ENCODE measurements at regions not wholly inside any gene's neighbourhood (a gene's known extent, or its start where the extent isn't known, plus 50 kb on each side); places are given as distances from the start of the nearest gene placed in this dataset.

DNA sequence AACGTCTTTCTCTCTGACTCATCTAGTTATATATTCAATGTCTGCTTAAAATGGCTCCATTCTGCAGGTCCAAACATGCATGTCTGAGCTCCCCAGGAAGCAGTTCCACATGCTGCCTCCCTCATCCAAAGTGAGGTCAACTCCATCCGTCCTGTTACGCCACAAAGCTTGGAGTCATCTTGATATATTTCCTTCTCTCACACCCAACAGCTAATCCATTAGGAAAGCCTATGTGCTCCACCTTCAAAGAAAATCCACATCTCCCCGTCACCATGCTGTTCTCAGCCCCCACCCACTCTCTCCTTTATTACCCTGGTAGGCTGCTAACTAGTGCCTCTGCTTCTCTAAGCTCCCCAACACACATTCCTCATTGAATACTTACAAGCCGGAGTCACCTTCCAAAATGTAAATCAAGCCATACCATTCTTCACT, 130.2 kb upstream of the SYNDIG1 start:
- TF ChIP-seq, protein P1, sequence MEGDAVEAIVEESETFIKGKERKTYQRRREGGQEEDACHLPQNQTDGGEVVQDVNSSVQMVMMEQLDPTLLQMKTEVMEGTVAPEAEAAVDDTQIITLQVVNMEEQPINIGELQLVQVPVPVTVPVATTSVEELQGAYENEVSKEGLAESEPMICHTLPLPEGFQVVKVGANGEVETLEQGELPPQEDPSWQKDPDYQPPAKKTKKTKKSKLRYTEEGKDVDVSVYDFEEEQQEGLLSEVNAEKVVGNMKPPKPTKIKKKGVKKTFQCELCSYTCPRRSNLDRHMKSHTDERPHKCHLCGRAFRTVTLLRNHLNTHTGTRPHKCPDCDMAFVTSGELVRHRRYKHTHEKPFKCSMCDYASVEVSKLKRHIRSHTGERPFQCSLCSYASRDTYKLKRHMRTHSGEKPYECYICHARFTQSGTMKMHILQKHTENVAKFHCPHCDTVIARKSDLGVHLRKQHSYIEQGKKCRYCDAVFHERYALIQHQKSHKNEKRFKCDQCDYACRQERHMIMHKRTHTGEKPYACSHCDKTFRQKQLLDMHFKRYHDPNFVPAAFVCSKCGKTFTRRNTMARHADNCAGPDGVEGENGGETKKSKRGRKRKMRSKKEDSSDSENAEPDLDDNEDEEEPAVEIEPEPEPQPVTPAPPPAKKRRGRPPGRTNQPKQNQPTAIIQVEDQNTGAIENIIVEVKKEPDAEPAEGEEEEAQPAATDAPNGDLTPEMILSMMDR (conservative IDR thresholded peaks at IDR 0.05), result no peak
- H3K27ac ChIP-seq, result no peak overlapping the region

DNA sequence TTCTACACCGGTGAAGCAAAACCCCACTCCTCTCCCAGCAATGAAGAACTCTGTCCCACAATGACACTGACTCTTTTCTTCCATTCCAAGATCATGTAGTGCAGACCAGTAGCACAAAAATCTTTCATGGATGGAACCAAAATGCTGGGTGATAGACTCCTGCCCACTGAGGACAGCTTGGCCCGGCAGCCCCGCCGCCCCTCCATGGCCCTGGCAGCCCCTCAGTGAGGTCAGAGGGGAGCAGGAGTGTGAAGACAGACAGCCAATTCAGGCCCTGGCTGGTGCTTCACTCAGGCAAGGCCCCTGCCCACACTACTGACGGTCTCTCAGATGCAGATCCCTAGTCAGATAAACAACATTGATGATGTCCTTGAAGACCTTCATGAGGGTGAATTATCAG, 131.9 kb upstream of the SYNDIG1 start:
- no peak overlapping the region for H3K27ac ChIP-seq
- TF ChIP-seq, protein P1 (conservative IDR thresholded peaks at IDR 0.05), result no peak

DNA sequence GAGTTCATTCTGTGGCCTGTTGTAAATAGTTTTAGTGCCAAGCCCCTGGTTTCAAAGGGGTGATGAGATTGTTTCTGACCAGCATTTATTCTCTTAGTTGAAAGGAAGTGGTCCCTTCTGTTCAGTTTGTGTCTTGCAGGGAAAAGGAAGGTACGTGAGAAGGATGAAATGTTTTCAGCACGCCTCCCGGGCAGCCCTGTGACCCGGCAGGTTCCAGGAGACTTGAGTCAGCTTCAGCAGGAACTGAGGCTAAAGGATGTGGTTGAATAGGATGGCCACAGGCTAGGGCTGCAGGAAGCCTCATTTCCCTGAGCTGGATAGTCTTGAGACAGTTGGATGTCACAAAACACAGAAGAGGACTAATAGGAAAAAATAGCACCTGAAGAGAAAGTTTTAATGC, 132.4 kb upstream of the SYNDIG1 start:
- TF ChIP-seq, protein P1 (conservative IDR thresholded peaks at IDR 0.05), result no peak
- H3K27ac ChIP-seq, result no peak overlapping the region

DNA sequence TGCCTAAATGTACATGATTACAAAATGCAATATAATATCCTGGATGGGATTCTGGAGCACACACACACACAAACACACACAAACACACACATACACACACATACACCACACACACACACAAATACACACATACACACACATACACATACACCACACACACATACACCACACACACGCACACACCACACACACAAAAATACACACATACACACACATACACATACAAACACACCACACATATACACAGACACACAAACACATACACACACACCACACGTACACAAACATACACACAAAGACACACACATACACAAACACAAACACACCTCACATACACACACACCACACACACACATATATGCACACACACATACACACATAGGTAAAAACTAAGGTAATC, 134.6 kb upstream of the SYNDIG1 start:
- H3K27ac ChIP-seq, result no peak overlapping the region
- TF ChIP-seq, protein P1 (conservative IDR thresholded peaks at IDR 0.05), result no peak

DNA sequence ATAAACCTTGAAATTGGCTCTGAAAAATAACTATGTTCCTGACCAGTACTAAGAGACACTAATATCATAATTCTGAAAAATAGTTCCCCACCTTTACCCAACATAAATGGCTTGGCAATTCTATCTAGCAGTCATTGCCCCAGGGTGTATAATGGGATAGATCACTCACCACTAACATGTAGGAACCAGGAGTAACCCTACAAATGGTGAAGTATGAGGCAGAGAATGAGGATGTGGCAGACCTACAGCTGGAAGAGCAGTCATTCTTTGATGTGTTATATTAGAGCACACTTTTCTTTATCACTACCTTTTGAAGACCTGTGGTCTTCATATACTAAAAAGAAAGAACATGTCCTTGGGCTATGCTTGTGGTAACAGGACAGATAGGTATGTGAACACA, 136.5 kb upstream of the SYNDIG1 start:
- H3K27ac ChIP-seq, result no peak overlapping the region

DNA sequence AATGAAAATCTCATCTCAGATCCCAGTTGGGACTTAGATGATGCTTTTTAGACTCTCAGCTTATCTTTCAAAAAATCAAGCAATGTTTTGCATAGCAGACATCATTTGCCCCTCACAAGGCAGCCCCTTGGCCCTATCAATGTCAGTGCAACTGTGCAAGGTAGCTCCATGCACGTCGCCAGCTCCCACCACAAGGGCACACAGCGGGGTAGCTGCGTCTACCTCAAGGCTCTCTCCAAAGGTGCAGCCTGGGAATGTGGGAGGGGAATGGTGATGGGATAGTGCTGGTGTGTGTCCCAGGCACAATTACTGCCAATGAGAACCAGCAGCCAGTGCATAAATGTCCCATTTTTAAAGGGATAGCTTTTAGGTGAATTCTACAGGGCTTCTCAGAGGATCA, 137.5 kb upstream of the SYNDIG1 start:
- no peak overlapping the region for H3K27ac ChIP-seq
- TF ChIP-seq, protein P1 (conservative IDR thresholded peaks at IDR 0.05), result no peak

More for the DNA sequence above, 136.5 kb upstream of the SYNDIG1 start:
- TF ChIP-seq, protein P1 (conservative IDR thresholded peaks at IDR 0.05), result no peak

DNA sequence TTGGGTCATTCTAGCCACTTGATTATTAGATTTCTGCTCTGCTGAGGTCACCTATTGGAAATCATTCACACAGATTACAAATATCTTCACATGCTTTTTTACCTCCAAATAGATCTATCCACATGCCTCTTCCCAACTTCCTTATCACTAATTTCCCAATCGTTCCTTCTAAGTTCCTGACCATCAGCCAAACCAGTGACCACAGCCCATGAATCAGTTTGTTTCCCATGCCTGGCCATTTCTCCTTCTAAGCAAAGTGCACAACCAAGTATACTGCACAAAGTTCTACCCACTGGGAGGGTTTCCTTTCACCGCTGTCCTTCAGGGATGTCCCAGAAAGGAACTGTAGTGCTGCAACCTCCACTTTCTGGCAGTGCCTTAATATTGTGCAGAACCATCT, 140.5 kb upstream of the SYNDIG1 start:
- TF ChIP-seq, protein P1 (conservative IDR thresholded peaks at IDR 0.05), result no peak
- no peak overlapping the region for H3K27ac ChIP-seq

DNA sequence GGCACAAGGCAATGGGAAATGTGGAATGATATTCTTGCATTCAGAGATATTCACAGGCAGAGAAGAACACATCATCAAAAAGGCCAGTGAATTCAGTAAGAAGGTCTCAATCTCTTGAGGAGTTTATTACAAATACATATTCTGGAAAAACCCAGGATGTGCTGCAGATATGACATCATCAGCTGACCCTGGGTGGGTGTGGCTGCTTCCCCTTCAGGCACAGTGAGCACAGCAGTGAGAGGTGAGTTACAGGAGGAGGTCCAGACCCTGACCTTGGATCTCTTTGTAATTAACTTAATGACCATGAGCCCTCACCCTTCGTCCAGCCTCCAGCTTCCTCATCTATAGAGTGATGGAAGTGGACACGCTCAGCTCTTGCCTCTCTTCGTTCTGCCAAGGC, 147.5 kb upstream of the SYNDIG1 start:
- TF ChIP-seq, protein P1 (conservative IDR thresholded peaks at IDR 0.05), result no peak
- H3K27ac ChIP-seq, result no peak overlapping the region

Data from VCaP (cell line).